IPS DF 19.7 (cell line): ENCODE measurements at regions not wholly inside any gene's neighbourhood (a gene's known extent, or its start where the extent isn't known, plus 50 kb on each side); places are given as distances from the start of the nearest gene placed in this dataset.
"Not testable (repeated sequence)": the region's sequence is repeated elsewhere in the genome, so short reads cannot be mapped to it uniquely, and the experiment has no call there.

Experiments
- DNase-seq: peaks from one replicate; pipeline ENCODE4 v3.0.0-alpha.2; 2013; ENCODE audit warnings: low read depth, low spot score

DNA sequence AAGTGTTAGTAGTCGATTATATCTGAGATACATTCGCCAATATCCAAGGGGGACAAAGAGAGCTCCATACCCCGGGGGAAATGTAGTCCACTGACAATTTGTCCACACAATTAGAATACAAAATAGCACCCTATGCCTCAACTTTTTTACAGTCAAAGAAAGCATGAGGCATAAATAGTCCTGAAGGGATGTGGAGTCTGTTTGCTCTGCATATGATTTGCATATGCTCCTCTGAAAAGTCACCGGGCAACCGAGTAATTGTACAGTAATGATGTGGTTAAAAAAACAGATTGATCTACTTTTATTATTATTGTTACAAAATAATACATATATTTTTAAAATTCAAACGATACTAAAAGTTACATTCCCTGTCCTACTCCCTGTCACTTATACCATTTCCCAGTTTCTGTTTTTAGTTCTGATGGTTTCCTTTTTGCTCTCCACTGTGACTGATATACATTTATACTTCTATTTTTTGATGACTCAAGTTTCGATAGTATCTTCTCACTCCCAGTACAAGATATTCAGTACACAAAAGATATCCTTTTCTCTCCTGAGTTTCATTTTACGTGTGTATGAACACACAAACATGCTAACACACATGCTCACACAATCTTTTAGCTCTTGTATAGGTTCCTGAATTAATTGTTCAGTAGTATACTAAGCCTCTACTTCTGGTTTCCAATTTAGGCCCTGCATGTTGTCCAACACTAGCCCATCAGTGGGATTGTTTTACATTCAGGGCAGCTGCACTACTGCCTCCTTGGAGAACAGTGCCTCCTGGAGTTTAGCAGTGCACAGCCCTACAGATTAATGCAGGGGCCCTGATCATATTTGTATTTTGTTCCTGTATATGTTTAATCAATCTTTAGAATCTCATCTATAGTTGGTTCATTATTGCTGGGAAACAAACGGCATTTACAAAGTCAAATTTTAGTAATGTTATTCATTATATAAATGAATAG is 130.9 kb downstream of the TES start:
- no peak for DNase-seq

DNA sequence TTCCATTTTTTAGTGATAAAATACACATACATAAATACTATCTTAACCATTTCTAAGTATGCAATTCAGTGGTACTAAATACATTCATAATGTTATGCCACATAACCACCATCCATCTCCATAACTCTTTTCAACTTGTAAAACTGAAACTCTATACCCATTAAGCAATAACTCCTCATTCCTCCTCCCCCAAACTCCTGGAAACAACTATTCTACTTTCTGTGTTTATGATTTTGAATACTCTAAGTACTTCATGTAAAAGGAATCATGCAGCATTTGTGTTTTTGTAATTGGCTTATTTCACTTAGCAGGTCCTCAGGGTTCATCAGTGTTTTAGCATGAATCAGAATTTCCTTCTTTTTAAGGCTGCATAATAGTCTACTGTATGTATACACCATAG is 131.8 kb downstream of the TES start:
- DNase-seq: no peak

DNA sequence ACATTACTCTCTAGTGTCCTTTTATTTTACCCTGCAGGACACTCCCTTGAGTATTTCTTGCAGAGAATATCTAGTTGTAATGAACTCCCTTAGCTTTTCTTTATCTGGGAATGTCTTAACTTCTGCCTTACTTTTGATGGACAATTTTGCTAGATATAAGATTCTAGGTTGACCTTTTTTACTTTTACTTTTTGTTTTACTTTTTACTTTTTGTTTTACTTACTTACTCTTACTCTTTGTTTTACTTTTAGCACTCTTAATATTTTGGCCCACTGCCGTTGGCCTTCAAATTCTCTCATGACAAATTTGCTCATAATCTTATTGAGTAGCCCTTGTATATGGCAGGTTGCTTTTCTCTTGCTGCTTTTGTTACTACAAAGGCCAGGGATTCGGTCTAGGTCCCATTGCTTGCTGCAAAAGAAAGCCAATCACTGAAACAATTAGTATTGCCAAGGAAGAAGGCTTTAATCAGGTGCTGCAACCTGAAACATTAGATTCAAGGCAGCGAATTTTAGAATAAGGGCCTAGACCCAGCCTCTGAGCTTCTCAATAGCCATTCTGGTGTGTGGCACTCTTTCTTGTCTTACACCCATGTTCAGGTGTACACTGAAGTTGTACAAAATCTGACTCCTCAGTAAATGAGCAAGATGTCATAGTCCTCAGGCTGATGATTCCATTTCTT is 137.0 kb downstream of the TES start:
- no peak for DNase-seq

DNA sequence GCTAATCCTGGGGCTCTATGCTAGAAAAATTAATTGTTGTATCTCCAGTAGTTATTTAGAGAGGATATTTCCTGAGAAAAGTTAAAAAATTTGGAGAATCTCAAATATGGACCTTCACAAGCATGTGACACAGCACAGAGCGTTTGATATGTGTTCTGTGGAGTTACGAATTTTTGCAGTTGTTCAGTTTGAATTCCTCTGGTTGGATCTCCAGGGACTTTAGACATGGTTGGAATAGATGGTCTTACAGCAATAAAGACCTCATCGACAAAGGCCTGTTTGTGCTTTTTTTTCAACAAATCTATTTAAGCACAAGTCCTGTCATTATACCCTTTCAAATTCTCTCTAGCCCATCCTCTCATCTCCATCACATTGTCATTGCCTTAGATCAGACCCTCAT is 138.0 kb downstream of the TES start:
- no peak for DNase-seq

DNA sequence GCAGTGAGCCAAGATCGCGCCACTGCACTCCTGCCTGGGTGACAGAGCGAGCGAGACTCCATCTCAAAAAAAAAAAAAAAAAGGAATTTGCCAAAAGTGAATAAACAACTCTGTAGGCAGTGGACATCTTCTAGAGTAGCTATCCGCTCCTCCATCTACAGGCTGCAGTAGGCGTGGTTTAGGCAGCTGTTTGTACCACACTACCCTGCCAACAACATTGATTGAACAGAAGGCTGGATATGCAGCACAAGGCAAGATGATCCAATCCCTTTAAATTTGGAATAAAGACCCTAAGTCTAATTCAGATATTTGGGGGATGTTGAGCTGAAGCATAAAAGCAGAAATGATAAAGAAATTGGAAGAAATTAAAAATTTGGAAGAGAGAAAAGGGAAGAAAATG is 141.6 kb downstream of the TES start:
- no peak for DNase-seq

DNA sequence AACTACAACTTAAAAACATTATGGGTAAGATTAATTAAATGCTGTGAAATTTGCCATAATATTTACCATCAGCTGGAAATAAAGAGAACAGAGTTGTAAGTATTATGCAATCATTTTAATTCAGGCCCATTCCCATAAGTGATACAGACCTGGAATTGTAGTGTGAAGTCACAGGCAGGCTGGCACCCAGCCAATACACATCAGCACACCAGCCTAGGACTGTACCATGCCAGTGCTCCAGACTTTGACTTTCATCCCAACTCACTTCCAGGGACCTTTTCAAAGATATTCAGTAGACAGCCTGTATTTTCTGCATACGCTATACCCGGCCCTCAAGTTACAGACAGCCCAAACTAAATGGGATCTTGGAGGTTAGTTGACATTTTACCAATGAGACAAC is 143.3 kb downstream of the TES start:
- DNase-seq: no peak

DNA sequence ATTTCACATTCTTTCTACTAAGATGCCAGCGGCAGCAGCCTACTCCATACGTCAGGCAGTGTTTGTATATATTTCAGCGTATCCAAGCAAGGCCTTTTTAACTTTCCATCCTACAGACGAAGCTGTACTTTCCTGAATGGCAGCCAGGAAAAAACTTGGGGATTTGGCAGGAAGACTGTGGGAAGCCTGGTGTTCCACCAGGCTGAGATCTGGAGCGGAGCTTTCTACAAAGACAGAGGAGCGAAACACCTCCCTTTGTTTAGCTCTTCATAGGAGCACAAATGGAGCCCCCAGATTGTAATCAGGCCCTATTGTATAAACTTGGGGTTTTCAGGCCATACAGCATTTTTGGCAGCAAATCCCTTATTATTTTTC is 143.8 kb downstream of the TES start:
- DNase-seq: no peak

DNA sequence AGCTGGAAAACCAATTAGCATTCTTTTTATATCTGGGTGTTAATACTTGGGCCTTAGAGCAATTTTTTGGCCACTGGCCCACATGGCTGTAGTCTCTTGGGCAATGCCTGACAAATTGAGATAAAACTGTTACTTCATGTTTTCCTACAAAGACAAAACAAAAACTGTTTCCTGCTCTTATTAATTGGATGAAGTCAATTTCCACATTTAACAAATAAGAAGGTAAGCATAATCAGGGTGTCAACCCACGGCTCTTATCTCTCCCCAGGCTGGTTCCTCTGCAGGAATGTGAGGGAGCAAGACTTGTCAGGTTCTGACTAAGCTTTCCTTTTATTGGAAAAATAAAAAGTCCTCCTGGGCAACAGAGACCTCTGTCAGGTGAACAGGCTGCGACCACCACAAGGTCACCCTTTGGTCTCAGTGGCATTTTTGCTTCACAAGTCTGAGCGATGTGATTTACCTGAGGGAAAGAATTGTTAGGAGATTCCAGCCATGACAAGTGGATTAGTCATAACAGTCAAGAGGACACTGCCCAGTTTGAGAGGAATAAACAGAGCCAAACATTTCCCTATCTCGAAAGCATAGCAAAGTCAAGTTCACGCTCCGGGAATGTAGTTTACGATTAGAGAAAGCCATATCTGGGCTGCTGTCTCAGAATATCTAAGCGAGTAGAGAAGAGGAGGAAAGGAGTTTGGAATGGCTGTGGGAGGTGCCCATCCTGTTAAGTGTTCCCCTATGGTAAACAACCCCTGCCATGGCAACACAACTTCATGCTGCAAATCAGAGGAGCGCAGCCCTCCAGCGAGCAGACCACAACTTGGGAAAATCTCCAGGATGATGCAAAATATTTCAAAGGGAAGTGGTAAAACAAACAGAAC is 144.4 kb downstream of the TES start:
- no peak for DNase-seq

DNA sequence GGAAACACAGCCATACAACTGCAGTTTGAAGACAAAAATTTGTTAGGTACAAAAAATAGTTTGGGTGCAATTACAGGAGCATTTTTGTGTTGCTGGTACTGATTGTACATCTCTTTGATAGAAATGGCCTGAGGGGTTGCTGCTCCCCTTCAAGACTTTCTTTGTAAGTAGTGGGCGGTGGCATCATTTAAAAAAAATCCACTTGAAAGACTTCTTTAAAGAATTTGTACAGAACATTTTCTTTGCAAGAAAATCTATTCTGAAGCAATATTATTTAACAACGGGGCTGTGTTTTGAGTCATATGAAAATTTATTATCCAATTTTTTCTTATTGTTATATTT is 144.1 kb upstream of the CAV2 start:
- DNase-seq: no peak

DNA sequence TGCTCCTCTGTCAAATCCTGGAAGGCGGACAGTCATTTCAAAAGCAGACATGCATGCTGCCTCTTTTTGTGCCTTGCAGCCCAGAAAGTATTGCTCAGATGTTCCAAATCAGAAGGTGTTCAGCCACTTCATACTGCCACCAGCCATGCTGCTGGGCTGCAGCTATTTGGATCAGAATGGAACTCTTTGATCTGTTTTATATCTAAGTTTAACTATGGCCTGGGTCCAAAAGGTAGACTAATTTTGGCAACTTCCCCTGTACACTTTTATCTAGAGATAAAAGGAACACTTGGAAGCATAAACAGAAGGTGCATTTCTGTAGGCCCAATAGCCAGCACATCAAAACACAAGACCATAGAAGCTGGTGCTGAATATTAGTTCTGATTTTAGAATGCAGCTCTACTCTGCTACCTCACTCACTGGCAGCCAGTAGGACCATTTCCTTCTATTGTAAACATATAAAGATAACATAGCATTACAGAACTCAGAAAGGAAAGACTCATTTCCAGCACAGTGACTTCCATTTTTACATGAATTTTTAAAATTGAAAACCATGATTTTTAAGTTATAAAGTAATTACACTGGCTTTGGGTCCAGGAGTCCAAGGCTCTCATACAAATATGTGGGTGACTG is 143.1 kb upstream of the CAV2 start:
- no peak for DNase-seq

DNA sequence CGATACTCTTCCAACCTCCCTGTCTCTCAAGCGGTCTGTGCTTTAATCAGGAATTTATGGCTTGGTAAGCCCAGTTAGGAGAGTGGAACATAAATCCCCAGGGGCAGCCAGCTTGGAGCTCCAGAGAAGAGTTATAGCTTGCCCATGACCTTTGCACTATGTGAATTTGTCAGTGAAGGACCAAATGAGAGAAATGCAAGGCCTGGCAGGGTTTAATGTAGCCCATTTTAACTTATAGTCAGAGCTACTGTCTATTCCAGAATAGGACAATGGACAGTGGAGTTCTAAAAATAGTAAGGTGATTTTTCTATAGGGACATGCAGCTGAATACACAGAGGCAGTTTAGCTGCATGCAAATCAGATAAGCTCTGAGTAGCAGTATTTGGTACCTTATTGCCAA is 142.6 kb upstream of the CAV2 start:
- DNase-seq: no peak

DNA sequence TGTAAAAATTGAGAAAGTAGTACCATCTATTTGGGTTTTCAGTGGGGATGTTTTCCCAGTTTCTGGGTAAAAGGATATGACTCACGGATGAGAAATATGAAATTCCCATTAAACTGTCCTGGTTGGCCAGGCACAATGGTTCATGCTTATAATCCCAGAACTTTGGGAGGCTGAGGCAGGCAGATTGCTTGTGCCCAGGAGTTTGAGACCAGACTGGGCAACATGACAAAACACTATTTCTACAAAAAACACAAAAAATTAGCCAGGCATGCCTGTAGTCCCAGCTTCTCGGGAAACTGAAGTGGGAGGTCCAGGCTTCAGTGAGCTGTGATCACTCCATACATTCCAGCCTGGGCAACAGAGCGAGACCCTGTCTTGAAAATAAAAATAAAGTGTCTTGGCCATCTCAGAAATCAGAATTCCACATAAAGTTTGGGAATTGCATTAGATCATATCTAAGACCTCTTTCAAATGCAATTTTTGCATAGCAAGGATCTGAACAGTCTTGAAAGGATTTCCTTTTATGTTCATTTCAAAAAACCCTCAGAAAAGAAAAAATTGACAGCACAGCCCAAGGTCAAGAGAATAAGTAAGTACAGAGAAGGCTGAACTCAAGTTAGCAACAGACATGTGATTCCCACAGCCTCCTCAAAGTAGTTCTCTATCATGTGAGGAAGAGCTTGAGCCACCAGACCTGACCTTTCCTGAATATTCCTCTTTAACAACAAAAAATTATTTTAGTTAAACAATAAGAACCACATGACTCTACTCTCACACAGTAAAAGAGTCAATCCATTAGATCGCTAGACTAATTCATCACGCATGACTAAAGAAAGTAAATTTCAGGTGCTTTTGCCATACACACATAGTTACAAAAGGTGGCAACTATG is 141.5 kb upstream of the CAV2 start:
- no peak for DNase-seq

DNA sequence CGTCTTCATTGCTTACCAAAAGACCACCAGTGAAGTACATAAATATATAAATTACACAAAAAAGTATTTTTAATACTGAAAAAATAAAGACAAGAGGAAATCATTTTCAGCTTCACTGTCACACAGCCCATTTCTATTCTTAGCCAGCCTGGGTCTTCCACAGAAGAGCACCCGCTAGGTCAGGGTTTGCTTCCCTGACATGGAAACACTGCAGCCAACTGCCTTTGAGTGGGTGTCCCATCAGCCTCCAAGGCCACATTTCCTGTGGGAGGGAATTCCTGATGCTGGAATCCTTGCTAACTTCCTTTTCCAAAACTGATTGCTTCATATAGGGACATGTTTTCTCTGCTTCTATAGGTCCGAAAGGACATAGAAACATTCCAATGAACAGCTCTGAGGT is 137.8 kb upstream of the CAV2 start:
- DNase-seq: no peak

DNA sequence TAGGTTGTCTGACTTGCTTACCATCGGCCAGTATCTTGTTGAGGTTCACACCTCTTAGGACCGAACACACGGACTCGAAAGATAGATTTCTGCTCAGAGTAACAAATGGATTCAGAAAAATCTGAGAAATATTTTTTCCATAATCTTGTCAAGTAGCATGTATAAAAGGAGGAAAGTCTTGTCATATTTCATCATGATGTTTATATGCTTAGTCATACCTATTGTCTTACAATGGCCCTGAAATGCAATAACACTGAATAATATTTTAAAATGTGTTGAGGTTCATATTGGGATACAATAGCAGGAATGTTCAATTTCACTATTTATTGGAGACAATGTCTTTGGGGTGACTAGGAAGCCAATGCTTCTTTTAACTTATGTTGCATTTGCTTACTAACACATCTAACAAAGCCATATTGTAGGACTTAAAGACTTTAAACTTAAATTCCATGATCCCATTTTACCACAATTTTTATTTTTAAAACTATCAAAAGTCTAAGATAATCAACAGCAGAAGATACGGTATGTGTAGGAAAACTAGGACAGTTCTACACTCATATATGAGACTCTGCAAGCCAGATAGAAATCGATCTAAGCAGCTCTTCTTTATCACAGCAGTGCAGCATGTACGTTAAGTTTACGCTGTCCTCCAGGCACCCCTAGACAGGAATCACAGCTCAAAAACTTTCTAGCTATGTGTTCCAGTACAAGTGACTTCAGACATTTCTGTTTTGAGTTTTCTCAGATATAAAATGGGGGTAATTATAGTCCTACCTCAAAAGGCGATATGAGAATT is 135.7 kb upstream of the CAV2 start:
- no peak for DNase-seq

DNA sequence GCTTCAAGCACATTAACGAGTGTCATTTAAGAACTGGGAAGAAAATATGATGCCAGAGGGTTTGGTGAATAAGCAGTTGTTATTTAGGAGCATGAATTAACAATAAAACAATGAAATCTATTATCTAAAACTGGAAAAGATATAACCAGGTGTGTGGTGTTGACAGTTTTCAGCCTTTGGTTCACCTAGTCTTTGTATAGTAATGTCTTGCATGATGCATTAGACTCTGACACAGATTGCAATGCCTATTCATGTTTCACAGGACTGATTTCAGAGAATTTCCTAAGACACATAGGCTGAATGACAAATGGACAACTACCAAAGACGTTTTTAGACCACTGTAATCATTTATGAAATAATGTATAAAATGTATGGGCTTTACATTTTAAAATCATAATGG is 135.1 kb upstream of the CAV2 start:
- DNase-seq: no peak

DNA sequence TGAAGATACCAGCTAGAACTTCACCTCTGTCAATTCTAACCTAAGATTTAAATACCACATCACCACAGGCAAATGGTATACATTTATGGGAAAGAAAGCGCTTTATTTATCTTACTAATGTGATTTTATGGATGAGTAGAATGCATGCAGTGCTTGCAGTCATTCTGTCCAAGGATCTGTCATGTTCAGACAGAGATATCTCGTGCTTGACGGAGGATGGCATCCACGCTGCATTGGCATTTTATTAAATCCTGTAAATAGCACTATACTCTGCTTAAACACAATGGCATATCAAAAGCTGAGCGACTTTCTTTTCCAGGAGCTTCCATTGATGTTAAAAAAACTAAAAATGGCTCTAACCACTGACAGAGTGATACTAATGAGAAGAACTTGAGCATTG is 133.7 kb upstream of the CAV2 start:
- DNase-seq: no peak

DNA sequence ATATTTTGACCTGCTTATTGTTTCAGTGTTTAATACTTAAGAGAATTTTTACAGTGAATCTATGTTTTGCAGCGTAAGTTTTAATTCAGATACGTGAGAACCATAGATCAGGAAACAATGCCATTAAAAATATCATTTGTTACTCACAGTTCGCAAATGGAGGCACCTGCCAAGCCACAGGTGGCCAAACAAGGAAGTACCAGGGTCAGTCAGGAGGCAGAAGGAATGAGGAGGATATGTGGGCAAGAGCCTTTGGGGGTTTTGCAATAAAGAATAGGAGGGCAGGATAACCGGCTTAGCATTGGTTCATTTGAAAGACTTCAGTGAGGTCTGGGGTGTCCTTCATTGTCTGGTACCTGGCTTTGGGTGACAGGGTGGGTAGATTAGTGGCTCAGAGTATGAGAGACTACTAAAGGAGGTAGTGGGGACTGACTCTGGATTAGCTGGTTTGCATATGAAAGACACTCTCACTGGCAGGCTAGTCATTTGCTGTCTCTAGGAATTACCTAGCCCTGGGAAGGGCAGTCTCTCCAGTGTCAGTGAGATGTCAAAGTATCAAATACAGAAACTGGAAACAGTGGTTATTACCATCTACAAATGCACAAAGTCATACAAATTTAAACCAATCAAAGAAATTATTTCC is 132.2 kb upstream of the CAV2 start:
- peak; percentile 40 for DNase-seq

DNA sequence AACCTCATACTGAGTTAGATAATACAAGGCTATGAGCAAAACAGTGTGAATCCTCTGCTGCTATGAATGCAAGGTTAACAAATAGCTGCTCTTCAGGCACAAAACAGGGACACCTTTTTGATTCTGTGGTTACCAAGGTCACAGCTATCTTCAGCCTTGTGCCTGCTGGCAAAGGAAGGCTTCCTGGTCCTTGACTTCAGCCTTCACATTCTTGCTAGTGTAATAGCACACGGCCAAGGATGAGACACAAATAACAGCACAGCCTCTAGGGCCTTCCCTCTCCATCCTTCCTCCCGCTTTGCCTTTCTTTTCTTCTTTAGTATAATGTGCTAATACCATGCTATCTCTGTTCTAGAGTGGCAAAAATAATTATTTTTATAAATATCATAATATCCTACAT is 130.6 kb upstream of the CAV2 start:
- no peak for DNase-seq

DNA sequence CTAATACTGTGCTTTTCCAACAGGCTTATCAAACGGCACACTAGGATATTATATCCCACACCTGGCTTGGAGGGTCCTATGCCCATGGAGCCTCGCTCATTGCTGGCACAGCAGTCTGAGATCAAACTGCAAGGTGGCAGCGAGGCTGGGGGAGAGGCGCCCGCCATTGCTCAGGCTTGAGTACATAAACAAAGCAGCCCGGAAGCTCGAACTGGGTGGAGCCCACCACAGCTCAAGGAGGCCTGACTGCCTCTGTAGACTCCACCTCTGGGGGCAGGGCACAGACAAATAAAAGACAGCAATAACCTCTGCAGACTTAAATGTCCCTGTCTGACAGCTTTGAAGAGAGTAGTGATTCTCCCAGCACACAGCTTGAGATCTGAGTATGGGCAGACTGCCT is 128.0 kb upstream of the CAV2 start:
- DNase-seq: not testable (repeated sequence)
